ENCODE measurements at regions not wholly inside any gene's neighbourhood (a gene's known extent, or its start where the extent isn't known, plus 50 kb on each side); places are given as distances from the start of the nearest gene placed in this dataset.

DNA sequence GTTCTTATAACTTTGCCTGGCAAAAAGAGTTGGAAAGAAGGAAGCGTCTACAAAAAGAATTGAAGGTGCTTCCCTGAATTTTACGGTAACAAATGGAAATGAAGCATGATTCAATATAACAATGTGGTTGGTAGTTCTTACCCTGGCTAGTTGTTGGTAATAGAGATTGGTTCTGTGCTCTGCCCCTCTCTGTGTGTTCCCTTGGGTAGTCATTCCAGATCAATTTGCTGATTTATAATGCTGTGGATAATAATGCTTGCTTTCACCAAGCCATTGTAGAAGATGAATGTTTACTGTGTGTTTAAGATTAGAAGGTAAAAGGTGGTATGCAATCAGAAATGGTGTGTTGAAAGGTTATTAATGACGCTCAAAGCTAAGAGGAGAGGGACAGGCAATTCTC is 577.8 kb upstream of the NXPH2 start:
- TF ChIP-seq, protein P1, sequence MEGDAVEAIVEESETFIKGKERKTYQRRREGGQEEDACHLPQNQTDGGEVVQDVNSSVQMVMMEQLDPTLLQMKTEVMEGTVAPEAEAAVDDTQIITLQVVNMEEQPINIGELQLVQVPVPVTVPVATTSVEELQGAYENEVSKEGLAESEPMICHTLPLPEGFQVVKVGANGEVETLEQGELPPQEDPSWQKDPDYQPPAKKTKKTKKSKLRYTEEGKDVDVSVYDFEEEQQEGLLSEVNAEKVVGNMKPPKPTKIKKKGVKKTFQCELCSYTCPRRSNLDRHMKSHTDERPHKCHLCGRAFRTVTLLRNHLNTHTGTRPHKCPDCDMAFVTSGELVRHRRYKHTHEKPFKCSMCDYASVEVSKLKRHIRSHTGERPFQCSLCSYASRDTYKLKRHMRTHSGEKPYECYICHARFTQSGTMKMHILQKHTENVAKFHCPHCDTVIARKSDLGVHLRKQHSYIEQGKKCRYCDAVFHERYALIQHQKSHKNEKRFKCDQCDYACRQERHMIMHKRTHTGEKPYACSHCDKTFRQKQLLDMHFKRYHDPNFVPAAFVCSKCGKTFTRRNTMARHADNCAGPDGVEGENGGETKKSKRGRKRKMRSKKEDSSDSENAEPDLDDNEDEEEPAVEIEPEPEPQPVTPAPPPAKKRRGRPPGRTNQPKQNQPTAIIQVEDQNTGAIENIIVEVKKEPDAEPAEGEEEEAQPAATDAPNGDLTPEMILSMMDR (conservative IDR thresholded peaks at IDR 0.05): no peak
- no peak for TF ChIP-seq ZFX (IDR thresholded peaks at IDR 0.05)
